T follicular helper cell (primary cell): ENCODE measurements at regions not wholly inside any gene's neighbourhood (a gene's known extent, or its start where the extent isn't known, plus 50 kb on each side); places are given as distances from the start of the nearest gene placed in this dataset.

Experiments used
- DNase-seq: peaks from one replicate; pipeline ENCODE4 v3.0.0-alpha.2; 2020; ENCODE audit warnings: low read depth

- no peak for DNase-seq
Observed at GRCh38 chr1:34701326-34702060, 53.4 kb upstream of the GJB5 start.
